OCI-LY1 (cell line): ENCODE measurements at regions not wholly inside any gene's neighbourhood (a gene's known extent, or its start where the extent isn't known, plus 50 kb on each side); places are given as distances from the start of the nearest gene placed in this dataset.

Source experiments
- CTCF ChIP-seq: fragments of 200-600 bp; sonication (generic), shearing (Covaris generic); IDR thresholded peaks from 2 replicates; pipeline ENCODE4 v1.5.1; 2017; ENCODE audit warnings: mild to moderate bottlenecking, antibody characterized with exemption, low read length, moderate library complexity, mixed read lengths
- EZH2 ChIP-seq: fragments of 200-600 bp; sonication (generic), shearing (Covaris generic); IDR thresholded peaks from 2 replicates; pipeline ENCODE4 v1.8.0; 2017; ENCODE audit warnings: borderline replicate concordance, mixed run types, mild to moderate bottlenecking, antibody characterized with exemption, low read length, moderate library complexity, mixed read lengths

DNA sequence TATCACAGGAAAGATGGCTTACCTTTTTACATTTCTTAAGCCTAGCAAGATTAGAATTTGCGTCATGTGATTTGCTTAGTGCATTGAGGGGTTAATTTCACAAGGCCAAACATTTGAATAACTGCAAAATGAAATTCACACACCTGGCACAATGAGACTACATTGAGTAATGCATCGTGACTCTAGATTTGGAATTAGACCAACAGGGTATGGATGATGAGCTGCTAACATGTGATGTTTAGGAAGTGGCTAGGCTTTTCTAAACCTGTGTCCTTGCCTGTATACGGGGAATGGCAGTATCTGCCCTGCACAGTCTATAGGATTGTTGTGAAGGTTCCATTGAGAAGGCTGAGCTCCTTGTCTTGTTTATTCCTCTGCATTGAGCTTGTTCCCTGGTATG lies 160.1 kb downstream of the MFSD1 start:
- TF ChIP-seq CTCF (no peak), EZH2 (no peak)
